OCI-LY3 (cell line): ENCODE measurements at regions not wholly inside any gene's neighbourhood (a gene's known extent, or its start where the extent isn't known, plus 50 kb on each side); places are given as distances from the start of the nearest gene placed in this dataset.

ENCODE experiments used
- EZH2phosphoT487 ChIP-seq: fragments of 200-600 bp; shearing (Covaris generic); IDR thresholded peaks from 2 replicates; pipeline ENCODE4 v1.6.1; 2018; ENCODE audit warnings: antibody characterized with exemption, mixed run types, low read depth
- TF ChIP-seq, protein P1 (sequence below): fragments of 200-600, 300-600 bp; sonication (generic); IDR thresholded peaks from 2 replicates; pipeline ENCODE4 v1.5.1; 2014; ENCODE audit warnings: antibody characterized with exemption, low read length, low read depth

DNA sequence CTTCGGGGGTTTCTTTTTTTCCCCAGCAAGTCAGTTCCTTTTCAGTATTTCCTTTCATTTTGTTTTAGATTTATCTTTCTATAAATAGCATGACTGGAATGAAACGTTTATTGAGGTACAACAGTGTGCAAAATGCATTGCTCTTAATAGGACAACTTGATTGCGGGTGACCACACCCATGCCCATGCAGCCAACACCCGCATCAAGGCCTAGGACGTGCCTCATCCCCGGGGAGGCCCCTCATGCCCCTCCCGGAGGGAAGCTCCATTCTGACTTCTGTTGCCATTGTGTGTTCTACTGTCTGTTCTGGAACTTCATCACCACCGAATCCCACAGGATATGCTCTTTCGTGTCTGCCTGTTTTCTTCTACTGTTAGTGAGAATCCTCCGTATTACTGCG lies 82.2 kb downstream of the RPS6KA4 start:
- TF ChIP-seq, protein P1, sequence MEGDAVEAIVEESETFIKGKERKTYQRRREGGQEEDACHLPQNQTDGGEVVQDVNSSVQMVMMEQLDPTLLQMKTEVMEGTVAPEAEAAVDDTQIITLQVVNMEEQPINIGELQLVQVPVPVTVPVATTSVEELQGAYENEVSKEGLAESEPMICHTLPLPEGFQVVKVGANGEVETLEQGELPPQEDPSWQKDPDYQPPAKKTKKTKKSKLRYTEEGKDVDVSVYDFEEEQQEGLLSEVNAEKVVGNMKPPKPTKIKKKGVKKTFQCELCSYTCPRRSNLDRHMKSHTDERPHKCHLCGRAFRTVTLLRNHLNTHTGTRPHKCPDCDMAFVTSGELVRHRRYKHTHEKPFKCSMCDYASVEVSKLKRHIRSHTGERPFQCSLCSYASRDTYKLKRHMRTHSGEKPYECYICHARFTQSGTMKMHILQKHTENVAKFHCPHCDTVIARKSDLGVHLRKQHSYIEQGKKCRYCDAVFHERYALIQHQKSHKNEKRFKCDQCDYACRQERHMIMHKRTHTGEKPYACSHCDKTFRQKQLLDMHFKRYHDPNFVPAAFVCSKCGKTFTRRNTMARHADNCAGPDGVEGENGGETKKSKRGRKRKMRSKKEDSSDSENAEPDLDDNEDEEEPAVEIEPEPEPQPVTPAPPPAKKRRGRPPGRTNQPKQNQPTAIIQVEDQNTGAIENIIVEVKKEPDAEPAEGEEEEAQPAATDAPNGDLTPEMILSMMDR = no peak
- no peak for TF ChIP-seq EZH2phosphoT487
